DMS79 treated with DMSO at 0.1 percent for 48 hours (cell line): ENCODE measurements at regions not wholly inside any gene's neighbourhood (a gene's known extent, or its start where the extent isn't known, plus 50 kb on each side); places are given as distances from the start of the nearest gene placed in this dataset.
"Not testable (repeated sequence)": the region's sequence is repeated elsewhere in the genome, so short reads cannot be mapped to it uniquely, and the experiment has no call there.

ENCODE experiments used
- DNase-seq: peaks from one replicate; lab custom pipeline; 2025; lab: John Stamatoyannopoulos, UW

GRCh38 chr10:32141018-32141807, 85.0 kb upstream of the KIF5B start:
- DNase-seq = no peak

GRCh38 chr10:32140403-32140802, 84.2 kb upstream of the KIF5B start:
- DNase-seq = no peak

DNA sequence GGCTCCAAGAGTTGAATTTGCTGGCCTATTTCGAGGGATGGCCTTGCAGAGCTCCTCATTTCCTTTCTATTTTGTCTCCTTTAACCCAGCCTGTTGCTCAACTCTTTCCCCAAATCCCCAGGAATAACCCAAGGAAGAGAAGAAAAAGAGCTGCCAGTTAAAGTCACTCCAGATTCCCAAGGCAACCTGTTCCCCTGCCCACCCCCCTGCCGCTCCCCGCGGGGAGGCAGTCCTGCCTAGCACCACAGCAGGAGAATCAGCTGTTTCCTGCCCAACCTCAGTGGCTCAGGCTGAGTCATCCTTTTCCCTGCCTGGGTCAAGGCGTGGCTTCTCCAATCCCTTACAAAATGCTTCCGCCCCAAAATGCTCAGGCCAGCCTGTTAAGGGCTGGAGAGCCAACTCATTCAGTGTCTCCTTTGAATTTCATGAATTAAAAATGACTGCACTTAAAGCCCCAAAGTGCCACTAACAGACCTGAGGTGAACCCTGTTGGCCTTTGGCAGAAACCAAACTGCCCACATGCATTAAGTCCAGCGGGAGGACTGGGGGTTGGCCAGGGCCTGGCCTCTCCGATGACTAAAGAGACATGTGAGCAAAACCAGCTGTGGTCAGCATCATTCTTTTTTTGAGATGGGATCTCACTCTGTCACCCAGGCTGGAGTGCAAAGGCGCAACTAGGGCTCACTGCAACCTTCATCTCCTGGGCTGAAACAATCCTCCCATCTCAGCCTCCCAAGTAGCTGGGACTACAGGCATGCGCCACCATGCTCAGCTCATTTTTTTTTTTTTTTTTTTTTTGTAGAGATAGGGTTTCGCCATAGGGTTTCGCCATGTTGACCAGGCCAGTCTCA, 83.2 kb upstream of the KIF5B start:
- no peak for DNase-seq

DNA sequence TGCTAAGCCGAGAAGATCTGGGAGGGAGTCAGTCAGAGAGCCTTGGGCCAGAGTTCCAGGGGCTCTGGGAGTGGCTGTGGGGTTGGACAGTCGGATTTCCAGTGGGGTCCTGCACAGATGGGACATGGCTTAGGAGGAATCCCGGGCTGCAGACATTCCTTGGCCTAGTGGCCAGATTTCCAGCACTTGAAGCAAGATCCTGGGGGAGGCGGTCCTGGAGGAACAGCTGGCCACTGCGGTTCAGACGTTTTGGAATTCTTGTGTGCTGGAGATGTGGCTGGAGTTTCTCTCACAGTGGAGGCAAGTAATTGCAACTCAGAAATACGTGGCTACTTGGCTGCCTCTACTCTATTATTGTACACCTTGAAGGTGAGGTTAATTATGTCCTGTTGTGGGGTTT, 80.7 kb upstream of the KIF5B start:
- DNase-seq = not testable (repeated sequence)

GRCh38 chr10:32135796-32136195, 79.6 kb upstream of the KIF5B start:
- DNase-seq = not testable (repeated sequence)

DNA sequence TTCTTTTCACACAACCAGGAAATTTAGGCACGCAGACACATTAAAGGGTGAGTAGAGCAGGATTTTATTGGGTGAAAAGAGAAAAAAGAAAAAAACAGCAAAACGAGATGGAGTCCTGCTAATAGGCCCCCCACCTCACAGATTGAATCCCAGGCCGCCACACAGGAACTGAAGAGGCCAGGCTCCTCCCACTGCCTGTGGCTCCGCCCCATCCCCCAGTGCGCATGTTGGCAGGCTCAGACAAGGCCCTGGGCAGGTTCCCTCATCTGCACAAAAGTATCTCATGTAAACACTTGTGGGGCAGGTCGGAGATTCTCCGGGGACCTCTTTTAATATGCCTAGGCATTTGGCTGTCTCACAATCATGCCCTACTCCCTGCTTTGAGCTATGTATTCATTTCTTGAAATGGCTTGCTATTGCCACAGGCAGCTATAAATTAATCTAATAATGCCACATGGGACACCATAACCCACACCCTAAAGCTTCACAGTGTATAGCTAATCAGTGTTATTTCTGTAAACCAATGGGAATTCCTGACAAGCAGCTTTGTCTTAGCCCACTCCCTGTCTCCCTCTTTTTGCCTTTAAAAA, 76.2 kb upstream of the KIF5B start:
- no peak for DNase-seq

GRCh38 chr10:32131388-32131787, 75.2 kb upstream of the KIF5B start:
- no peak for DNase-seq

GRCh38 chr10:32130788-32131187, 74.6 kb upstream of the KIF5B start:
- DNase-seq = no peak

- no peak for DNase-seq
Observed at GRCh38 chr10:32125023-32125422, 68.8 kb upstream of the KIF5B start.

DNA sequence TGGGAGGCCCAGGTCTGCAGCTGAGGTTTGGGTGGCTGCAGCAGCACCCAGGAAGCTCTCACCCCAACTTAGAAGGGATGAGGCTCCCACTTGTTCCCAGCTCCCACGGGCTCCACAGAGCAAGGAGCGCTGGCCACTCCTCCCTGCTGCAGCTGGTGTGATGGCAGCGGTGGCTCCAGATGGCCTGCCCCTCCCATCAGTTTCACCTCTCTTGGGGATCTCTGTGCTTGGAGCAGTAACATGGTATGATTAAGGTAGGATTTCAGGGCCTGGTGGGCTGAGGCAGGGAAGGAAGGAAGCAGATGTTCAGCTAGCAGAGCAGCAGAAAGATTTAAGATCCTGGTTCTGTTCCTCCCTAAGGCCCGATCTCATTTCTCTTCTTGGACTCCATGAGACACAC, 66.8 kb upstream of the KIF5B start:
- DNase-seq = no peak

DNA sequence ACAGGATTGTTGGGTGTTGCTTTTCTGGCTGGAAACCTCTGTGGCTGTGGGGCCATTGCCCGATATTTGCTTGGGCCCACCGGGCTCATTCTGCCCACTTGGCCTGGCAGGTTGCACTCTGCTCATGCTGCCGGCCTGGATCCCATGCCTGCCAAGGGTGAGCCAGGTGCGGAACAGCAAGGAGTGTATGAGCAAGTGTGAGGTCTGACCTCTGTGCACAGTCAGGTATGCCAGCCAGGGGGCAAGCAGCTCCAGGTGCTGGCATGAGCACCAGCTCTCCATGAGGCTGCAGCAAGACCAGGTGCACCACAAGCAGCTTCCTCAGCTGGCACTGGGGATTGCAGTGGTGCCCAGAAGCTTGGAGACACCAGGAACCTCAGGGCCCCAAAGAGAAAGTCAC, 65.4 kb upstream of the KIF5B start:
- DNase-seq = no peak

DNA sequence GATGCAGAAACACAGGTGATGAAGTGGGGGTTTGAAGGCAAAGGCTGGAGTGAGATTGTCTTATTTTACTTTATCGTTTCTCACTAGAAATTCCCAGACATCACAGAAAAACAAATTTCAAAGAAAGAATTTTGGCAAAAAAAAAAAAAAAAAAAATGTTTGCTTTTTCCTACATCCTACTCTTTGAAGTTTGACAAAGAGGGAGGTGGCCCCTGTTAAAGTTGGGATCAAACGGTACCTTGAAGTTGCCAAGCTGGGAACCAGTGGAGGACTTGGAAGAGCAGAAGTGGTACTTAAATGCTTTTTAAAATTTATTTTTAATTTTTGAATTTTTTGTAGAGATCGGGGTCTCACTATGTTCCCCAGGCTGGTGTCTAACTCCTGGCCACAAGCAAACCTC, 63.9 kb upstream of the KIF5B start:
- no peak for DNase-seq

DNA sequence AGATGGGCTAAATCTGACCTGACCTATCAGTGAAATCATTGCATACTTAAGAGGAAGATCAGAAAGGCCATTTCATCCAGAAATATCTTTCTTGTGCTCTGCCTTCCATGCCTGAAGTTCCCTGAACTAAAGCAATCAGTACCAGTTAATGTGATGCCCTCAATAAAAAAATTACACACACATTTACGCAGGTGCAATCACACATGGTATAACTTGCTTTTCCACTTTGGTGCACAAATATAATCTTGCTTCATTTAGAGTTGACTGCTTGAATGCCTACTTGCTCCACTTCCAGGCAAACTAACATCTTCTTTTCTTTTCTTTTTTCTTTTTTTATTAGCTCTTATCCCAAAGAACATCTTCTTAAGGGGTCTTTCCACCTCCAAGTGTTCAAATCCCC, 58.3 kb upstream of the KIF5B start:
- no peak for DNase-seq

DNA sequence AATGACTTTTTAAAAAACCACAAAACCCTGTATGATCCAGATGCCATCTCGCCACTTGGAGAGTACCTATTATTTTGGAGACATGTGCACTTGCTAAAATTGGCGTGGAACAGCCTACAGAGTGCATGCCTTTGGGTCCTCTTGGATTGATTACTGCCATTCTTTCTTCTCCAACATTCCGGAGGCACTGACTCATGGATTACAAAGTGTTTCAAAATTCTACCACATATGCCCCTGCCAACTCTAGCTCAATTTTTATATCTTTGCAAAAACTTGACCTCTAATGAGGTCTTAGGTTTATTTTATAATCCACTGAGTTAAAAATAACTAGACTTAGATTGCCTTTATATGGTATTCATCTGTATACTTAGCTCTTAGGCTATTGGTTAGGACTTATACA, 55.8 kb upstream of the KIF5B start:
- DNase-seq = no peak

DNA sequence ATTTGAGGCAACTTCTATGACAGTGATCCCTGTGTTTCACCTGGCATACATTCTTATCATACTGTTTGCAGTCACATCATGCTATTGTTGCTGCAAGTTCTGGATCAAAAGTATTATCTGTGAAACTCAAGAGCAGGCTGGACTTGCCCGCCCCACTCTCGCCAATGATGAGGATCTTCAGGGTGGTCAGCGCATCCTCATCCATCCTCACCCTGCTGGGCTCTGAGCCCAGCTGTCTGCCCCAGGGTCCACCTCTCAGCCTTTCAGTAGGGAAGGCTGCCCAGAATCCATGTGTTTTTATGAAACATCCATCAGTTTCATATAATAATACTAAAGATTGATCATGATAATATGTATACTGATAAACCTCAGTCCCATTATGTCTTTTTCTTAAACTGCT, 55.4 kb upstream of the KIF5B start:
- DNase-seq = no peak

- DNase-seq = no peak
Observed at GRCh38 chr10:32110790-32111189, 54.6 kb upstream of the KIF5B start.

DNA sequence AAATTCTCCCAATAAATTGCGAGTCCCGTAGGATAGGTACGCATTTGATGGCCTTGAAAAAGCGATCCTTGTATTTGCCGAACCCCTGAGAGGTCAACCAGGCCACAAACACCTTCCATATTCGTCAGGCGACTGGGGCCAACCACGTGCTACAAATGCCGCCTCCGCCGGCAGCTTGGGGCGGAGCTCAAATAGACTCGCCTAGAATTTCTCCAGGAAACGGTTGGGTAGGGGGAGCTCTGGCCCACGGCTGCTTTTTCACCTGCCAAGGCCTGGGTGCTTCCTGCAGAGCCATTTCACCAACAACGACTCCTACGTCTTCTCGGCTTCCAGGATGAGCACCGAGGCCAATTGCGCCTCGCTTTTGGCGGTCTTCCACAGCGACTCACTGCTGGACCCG, 53.4 kb upstream of the KIF5B start:
- no peak for DNase-seq
